NT2/D1 (cell line): ENCODE measurements at regions not wholly inside any gene's neighbourhood (a gene's known extent, or its start where the extent isn't known, plus 50 kb on each side); places are given as distances from the start of the nearest gene placed in this dataset.

ENCODE experiments used
- SUZ12 ChIP-seq: IDR thresholded peaks from 2 replicates; pipeline ENCODE4 v1.6.1; 2011; ENCODE audit not compliant: insufficient read length, insufficient read depth; ENCODE audit errors: extremely low read depth
- YY1 ChIP-seq: IDR thresholded peaks from 2 replicates; pipeline ENCODE4 v1.6.1; 2011; ENCODE audit not compliant: insufficient read length, insufficient read depth

DNA sequence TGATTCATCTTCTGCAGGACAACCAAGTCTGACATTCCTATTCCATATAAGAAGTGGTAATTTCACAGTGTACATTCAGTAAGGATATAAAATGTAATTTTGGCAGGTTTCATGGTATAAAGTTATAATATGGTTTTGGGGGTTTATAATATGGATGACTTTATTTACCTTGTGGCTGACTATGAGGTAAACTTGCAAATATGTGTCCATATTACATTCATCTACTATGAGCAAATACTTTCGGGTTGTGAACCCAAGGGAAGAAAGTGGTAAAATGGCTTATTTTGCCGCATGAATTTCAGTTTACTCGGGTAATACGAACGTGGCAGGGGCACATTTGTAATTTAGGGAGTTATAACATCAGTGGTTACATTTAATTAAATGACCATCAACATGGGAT is 86.7 kb upstream of the TNFSF11 start:
- no peak for TF ChIP-seq YY1
- TF ChIP-seq SUZ12: no peak
